ENCODE measurements at regions not wholly inside any gene's neighbourhood (a gene's known extent, or its start where the extent isn't known, plus 50 kb on each side); places are given as distances from the start of the nearest gene placed in this dataset.

- Mint-ChIP-seq H3K36me3 (no peaks in the 10 kb centered on the region), H3K27me3 (no peaks in the 10 kb centered on the region), H3K4me3 (no peak overlapping the region), H3K9me3 (no peaks in the 10 kb centered on the region), H3K4me1 (ENCODE audit: unreplicated experiment) (peaks cover 29% of the 10 kb centered on the region), H3K27ac (no peak overlapping the region)
- DNase-seq (ENCODE audit: extremely low spot score, unreplicated experiment) = no peak
- no peak for TF ChIP-seq CTCF (conservative IDR thresholded peaks at IDR 0.05)
These were observed 112.2 kb upstream of the PJA1 start for GRCh38 chrX:69277369-69277990.

- no peak overlapping the region for H3K27ac Mint-ChIP-seq
- H3K27me3 Mint-ChIP-seq = peaks cover 14% of the 10 kb centered on the region
- no peaks in the 10 kb centered on the region for H3K4me1 Mint-ChIP-seq (ENCODE audit: unreplicated experiment)
- no peaks in the 10 kb centered on the region for H3K36me3 Mint-ChIP-seq
- H3K9me3 Mint-ChIP-seq = no peaks in the 10 kb centered on the region
- TF ChIP-seq CTCF (conservative IDR thresholded peaks at IDR 0.05) = no peak
- H3K4me3 Mint-ChIP-seq = no peak overlapping the region
- no peak for DNase-seq (ENCODE audit: extremely low spot score, unreplicated experiment)
These were observed 103.4 kb upstream of the PJA1 start for GRCh38 chrX:69268611-69269010.

DNA sequence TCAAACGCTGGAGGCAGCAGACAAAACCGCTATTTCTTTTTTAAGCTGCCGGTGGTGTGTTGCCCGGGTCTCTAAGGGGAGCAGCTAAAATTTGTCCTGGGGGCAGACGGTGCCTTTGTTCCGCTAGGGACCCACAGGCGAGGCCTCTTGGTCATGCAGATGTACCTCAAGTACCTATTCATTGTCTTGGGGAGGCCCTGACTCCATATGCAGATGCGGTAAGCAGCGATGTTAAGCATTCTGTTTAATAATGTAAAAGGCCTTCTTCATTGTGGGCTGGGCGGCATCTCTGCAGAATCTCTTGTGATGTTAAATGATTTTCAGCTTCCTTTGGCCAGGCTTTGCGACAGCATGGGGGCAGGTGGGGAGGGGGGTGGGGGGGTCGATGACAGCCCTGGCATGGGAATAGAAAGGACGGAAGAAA, 98.9 kb upstream of the PJA1 start:
- H3K9me3 Mint-ChIP-seq = no peaks in the 10 kb centered on the region
- TF ChIP-seq CTCF (conservative IDR thresholded peaks at IDR 0.05) = no peak
- peaks cover 28% of the 10 kb centered on the region for H3K27me3 Mint-ChIP-seq
- no peaks in the 10 kb centered on the region for H3K36me3 Mint-ChIP-seq
- DNase-seq (ENCODE audit: extremely low spot score, unreplicated experiment) = no peak
- H3K4me3 Mint-ChIP-seq = no peak overlapping the region
- no peak overlapping the region for H3K27ac Mint-ChIP-seq
- H3K4me1 Mint-ChIP-seq (ENCODE audit: unreplicated experiment) = peaks cover 8% of the 10 kb centered on the region

DNA sequence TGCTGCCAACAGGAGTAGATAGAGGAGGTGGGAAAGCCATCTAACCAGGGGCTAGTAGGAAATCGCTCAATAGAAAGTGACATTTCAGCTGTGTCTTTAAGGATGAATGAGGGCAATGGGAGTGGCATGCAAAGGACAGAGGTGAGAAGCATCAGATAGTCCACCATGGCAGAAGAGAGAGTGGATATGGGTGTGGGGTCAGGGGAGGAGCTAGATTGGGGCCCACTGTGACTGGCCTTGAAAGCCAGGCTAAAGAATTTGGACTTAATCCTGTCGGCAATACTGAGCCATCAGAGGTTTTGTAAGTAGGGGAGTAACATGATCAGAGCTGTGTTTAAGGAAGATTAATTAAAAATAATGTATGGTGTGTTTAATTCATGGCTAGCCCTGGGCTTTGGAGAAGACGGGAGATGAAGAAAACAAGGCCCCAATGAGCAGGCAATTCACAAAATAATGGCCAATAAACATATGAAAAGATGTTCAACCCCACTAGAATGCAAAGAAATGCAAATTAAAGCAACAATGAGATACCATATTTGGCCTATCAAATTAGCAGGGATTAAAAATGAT, 98.1 kb upstream of the PJA1 start:
- Mint-ChIP-seq H3K36me3 (no peaks in the 10 kb centered on the region), H3K27me3 (peaks cover 28% of the 10 kb centered on the region), H3K9me3 (no peaks in the 10 kb centered on the region), H3K4me3 (no peak overlapping the region), H3K27ac (no peak overlapping the region), H3K4me1 (ENCODE audit: unreplicated experiment) (peaks cover 8% of the 10 kb centered on the region)
- DNase-seq (ENCODE audit: extremely low spot score, unreplicated experiment) = no peak
- TF ChIP-seq CTCF (conservative IDR thresholded peaks at IDR 0.05) = no peak

GRCh38 chrX:69262036-69262936, 97.0 kb upstream of the PJA1 start:
- no peak for DNase-seq (ENCODE audit: extremely low spot score, unreplicated experiment)
- H3K4me1 Mint-ChIP-seq (ENCODE audit: unreplicated experiment) = peaks cover 8% of the 10 kb centered on the region
- H3K36me3 Mint-ChIP-seq = no peaks in the 10 kb centered on the region
- TF ChIP-seq CTCF (conservative IDR thresholded peaks at IDR 0.05) = no peak
- peaks cover 28% of the 10 kb centered on the region for H3K27me3 Mint-ChIP-seq
- no peak overlapping the region for H3K4me3 Mint-ChIP-seq
- H3K27ac Mint-ChIP-seq = no peak overlapping the region
- H3K9me3 Mint-ChIP-seq = no peaks in the 10 kb centered on the region
